HG03066 (cell line): ENCODE measurements at regions not wholly inside any gene's neighbourhood (a gene's known extent, or its start where the extent isn't known, plus 50 kb on each side); places are given as distances from the start of the nearest gene placed in this dataset.
"Not testable (repeated sequence)": the region's sequence is repeated elsewhere in the genome, so short reads cannot be mapped to it uniquely, and the experiment has no call there.

Source experiments
- ATAC-seq: cut with Tn5 transposase; IDR thresholded peaks from one replicate; pipeline ENCODE4 v1.9.1; 2021; ENCODE audit warnings: low read depth; ENCODE audit not compliant: unreplicated experiment

DNA sequence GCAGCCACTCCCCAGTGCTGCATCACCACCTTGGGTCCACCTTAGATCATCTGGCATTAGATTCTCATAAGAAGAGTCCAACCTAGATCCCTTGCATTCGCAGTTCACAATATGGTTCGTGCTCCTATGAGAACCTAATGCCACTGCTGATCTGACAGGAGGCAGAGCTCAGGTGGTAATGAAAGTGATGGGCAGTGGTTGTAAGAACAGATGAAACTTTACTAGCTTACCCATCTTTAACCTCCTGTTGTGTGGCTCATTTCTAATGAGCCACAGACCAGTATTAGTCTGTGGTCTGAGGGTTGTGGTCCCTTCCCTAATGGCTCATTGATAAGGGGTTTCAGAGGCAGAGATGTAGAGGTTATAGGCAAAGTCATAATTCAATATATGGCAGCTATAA is 615.9 kb upstream of the MIS18BP1 start:
- peak; percentile 21 for ATAC-seq

GRCh38 chr14:45868377-45868776 is 615.4 kb upstream of the MIS18BP1 start:
- ATAC-seq = peak; percentile 70

DNA sequence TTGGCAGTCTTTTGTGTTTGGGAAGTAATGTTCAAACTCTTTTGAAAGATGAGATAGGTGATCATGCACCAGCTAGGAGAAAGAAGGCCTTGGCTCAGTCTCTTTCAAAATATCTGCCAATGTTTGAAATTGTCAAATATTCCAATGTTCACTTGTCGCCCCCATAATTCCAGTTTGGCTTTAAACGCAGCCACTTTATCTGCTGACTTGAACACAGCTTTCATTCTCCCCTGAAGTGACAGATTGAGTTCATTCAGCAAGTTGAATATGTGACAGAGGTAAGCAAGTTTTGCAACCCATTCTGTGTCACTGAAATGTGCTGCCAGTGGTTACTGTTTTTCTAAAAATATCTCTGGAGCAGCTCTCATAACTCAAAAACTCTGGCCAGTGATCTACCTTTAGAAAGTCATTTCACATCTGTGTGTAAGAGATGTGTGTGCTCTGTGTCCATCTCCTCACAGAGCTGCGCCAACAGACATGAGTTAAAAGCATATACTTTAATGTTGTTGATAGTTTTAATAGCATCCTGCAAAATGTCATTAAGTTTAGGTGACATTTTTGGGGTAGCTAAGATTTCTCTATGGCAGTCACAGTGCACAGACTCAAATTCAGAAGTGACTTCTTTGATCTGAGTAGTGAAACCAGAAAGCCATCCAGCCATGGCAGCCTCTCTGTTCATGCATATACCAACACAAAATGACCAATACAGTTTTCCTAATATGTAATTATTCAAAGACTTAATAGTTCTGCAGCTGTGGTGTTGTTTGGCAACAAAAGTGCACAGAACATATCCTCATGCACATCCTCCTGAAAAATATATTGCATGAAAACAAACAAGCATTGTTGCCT is 614.3 kb upstream of the MIS18BP1 start:
- ATAC-seq = peak; percentile 71

GRCh38 chr14:45838597-45838996 is 585.6 kb upstream of the MIS18BP1 start:
- ATAC-seq = no peak

- no peak for ATAC-seq
Measured at GRCh38 chr14:45819107-45819506, 566.1 kb upstream of the MIS18BP1 start.

DNA sequence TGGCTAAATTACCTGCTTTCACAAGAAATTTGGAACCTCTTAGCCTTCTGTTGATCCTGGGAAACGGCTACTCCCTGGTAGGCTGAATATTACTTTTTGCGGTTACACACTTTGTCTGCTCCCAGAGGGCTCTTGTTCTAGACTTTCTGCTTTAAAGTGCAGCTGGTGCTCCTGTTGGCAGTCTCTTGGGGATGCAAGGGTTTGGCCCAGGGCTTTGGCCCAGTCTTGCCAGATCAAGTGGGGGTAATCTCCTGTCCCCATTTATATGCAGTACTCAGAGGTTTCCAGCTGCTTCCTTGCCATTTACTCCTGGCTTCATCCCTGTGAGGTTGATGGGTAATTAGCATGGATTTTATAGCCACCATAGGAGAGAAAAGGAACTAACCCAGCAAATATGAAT is 558.2 kb upstream of the MIS18BP1 start:
- ATAC-seq = no peak

- peak; percentile 78 for ATAC-seq
Measured at GRCh38 chr14:45810152-45810872, 557.3 kb upstream of the MIS18BP1 start.

DNA sequence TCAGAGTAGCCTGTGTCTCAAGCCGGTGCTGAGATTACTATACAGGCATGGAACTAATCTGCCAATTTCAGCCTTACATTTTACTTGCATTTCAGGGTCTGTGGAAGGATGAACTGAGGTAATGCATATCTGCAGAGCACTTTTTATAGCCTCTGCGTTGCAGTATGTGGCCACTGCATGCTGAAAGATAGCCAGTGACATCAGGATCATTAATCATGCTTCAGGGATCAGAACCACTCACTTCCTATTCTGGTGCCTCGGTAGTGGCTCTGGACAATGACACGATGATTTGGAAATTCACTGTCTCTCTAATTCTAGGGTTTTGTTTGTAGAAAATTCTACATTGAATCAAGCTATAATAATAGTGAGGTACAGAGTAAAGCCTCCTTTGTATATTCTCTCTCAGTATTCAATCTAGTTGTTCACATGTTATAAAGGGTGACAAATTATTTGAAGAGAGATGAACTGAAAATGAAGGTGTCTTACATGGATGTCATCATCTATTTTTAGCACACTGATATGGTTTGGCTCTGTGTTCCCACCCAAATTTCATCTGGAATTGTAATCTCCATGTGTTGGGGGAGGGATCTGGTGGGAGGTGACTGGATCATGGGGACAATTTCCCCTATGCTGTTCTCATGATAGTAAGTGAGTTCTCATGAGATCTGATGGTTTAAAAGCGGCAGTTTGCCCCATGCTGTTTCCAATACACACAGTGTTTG is 554.3 kb upstream of the MIS18BP1 start:
- ATAC-seq = no peak

- ATAC-seq = no peak
Measured at GRCh38 chr14:45799511-45799910, 546.5 kb upstream of the MIS18BP1 start.

- no peak for ATAC-seq
Measured at GRCh38 chr14:45798659-45799058, 545.7 kb upstream of the MIS18BP1 start.

- ATAC-seq = not testable (repeated sequence)
Measured at GRCh38 chr14:45796006-45796405, 543.0 kb upstream of the MIS18BP1 start.

DNA sequence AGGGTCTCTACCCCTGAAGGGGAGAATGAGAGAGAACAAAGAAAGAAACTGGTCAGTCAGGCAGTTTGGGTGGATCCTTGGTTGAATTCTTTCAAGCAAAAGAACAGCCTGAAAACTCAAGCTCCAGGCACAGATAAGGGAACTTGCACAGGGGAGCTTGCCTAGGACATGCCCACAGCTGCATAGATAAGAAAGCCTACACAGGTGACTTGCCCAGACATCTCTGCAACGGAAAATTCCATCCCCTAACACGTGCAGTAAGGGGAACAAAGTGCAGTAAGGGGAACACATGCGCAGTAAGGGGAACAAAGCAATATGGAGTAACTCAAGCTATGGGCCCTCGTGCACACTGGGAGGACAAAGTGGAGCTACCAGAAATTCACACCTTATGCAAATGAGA is 540.1 kb upstream of the MIS18BP1 start:
- ATAC-seq = no peak

DNA sequence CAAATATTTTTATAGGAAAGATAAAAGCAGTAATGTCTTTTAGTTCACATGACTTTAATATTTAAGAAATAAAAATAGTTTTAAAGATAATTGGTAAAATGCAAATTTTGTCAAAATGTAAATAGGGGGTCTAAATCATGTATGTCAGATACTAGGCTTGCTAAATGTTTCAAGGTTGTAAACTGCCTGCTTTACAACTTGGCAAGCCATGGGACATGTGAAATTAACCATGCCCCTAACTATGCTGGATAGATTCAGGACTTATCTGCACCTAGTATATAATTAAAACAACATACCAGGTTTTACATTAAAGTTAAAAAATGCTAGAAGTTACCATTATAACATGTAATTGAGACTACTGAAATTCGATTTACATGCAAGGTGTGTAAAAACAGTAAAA is 537.3 kb upstream of the MIS18BP1 start:
- ATAC-seq = no peak

- no peak for ATAC-seq
Measured at GRCh38 chr14:45787167-45787566, 534.2 kb upstream of the MIS18BP1 start.

GRCh38 chr14:45786266-45786665 is 533.3 kb upstream of the MIS18BP1 start:
- ATAC-seq = no peak

GRCh38 chr14:45785240-45785639 is 532.2 kb upstream of the MIS18BP1 start:
- ATAC-seq = no peak

- no peak for ATAC-seq
Measured at GRCh38 chr14:45766247-45766646, 513.2 kb upstream of the MIS18BP1 start.

DNA sequence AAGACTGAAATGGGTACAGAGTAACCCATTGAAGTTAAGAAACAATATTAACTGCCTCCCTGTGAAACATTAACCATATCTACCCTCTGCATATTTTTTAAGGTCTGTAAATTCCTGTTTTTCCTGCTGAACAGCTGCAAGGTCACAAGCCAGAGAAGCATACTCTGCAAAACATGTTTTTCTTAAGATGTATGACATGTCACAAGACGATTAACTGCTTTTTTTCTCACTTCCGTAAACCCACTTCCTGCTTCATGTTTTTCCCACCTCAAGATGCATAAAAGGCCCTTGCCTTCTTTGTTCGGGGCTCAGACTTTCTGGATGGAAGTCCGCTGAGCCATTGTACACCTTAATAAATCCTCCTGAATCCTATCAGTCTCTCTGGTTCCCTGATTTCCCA is 504.7 kb upstream of the MIS18BP1 start:
- ATAC-seq = no peak

- ATAC-seq = not testable (repeated sequence)
Measured at GRCh38 chr14:45756412-45756811, 503.4 kb upstream of the MIS18BP1 start.

- ATAC-seq = no peak
Measured at GRCh38 chr14:45743884-45744283, 490.9 kb upstream of the MIS18BP1 start.

DNA sequence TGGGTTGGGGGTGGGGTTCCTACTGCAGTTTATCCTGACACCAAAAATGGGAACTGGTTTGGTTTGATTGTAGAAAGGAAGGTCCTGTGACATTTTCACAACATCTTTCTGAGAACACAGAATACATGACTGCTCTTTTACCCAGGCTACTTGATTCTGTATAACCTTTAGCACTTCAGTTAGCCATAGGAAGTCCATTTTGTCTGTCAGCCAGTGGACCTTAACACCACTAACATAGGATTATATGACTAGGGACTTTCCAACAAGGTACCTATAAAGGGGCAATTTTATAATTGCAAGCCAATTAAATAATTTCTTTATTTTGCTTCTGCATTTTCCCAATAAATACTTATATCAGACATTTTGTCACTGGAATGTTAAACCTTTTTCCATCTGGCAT is 489.2 kb upstream of the MIS18BP1 start:
- no peak for ATAC-seq
